GM21529 (cell line): ENCODE measurements at regions not wholly inside any gene's neighbourhood (a gene's known extent, or its start where the extent isn't known, plus 50 kb on each side); places are given as distances from the start of the nearest gene placed in this dataset.

Source experiments
- ATAC-seq: cut with Tn5 transposase; IDR thresholded peaks from one replicate; pipeline ENCODE4 v1.9.1; 2021; ENCODE audit not compliant: unreplicated experiment

- no peak for ATAC-seq
Measured at GRCh38 chr1:82549841-82550240, 749.1 kb downstream of the ADGRL2 start.

- ATAC-seq, result no peak
Measured at GRCh38 chr1:82542766-82543165, 742.0 kb downstream of the ADGRL2 start.

GRCh38 chr1:82542141-82542540 is 741.4 kb downstream of the ADGRL2 start:
- no peak for ATAC-seq

DNA sequence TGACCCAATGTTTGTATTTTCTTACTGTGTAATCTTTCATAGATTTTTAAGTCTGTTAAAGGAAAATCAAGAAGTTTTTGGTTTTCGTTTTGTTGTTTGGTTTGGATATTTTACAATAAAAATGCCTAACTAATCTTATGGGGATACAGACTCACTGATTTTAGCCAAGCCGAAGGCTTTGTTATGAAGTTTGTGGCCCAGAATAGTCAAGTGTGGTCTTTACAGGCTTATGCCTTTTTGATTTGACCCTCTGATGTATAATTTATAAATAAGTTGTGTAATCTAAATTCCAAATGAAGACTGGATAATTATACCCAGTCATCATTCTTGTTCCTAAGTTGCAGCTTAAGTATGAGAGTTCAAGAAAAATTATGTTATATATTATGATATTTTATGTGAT is 739.3 kb downstream of the ADGRL2 start:
- no peak for ATAC-seq

DNA sequence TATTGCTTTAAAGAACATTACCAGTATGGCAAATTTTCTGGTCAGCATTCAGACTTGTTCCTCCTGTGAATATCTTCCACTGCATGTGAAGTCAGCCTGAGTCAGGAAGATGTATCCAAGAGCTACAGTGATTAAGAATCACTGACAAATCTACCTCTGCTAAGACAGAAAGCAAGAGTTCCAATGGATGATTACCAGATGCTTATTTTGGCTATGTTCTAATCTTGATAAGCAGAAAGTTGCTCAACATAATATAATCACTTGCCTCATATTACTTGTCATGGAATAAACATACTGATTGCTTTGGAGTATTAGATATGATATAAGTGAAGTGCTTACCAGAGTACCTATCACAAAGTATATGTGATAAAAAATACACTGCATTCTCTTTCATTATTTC is 738.1 kb downstream of the ADGRL2 start:
- no peak for ATAC-seq

DNA sequence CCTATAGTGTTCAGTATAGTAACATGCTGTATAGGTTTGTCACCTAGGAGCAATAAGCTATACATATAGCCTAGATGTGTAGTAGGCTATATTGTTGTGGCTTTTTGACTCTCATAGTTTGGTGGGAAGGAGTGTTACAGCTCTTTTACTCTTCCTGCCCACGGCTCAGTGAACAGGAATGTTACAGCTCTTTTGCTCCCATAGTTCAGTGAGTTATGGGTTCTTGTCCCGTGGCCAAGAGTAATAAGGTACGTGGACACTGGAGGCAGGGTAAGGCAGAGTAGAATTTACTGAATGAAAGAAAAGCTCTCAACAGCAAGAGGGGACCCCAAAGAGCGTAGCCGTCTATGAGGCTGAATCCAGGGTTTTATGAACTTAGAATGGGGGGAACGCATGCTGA is 734.3 kb downstream of the ADGRL2 start:
- no peak for ATAC-seq

DNA sequence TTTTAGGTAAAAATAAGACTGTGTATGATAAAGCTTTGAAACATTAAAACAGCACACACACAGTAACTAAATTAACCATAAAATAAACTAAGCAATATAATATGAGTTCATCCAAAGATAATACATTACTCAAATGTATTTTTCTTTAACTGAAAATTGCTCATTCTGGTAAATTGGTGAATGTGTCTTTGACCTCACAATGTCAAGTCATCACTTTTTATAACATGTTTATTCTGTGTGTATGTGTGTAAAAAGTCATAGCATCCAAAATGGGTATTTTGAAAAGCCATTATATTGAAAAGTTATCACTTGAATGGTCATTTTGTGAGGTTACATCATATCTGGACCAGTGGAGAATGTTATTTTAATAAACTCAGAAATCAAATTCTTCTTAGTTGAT is 724.6 kb downstream of the ADGRL2 start:
- ATAC-seq, result no peak

DNA sequence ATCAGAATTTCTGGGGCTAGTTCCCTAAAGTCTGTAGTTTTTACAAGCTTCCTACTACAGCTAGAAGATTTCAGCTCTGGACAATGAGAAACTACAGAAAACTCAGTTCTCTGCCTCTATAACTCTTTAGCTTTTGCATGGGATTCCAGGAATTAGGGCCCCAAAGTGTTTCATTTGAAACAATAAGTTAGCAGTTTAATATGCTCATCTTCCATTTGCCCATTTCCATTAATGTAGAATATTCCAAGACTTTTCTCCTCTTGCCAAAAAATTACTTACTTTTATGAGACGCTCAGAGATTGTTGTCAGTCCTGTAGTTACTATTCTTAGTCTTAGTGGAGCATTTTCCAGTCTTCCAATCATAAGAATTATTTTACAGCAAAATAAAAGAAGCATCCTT is 719.9 kb downstream of the ADGRL2 start:
- ATAC-seq, result no peak

- ATAC-seq, result no peak
Measured at GRCh38 chr1:82517586-82517985, 716.9 kb downstream of the ADGRL2 start.

DNA sequence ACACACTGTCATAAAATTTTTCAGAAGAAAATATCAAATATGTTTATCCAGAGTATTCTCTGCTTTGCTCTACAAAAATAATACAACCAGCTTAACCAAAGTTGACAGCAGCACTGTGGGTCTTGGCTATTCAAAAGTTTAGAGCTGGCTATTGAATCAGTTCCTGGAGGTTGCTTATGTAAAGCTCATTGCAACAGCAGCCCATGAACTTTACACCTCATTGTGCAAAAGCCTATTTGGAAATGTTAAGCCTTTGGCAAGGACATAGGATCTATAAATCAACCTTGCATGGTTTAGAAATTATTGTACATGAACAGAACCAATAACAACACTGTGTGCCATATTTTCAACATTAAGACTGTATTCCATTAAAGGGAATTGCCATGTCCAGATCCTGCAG is 714.9 kb downstream of the ADGRL2 start:
- no peak for ATAC-seq

DNA sequence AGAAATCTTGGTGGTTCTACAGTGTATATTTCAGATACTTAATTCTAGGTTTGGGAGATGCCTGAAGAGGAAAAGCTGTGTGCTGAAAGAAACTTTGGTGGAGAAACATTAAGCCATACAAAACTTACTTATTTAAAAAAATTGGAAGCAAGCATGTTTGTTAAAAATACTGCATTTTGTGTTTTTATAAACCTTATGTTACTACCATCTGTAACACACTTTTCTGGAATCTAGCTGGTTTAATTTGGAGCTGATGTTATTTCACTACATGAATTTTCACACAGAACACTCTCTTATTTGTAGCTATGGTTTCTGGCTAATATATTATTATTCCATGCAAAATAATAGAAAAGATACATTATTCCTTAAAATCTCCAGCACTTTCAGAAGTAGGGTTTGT is 710.7 kb downstream of the ADGRL2 start:
- no peak for ATAC-seq

- no peak for ATAC-seq
Measured at GRCh38 chr1:82510431-82510830, 709.7 kb downstream of the ADGRL2 start.

- no peak for ATAC-seq
Measured at GRCh38 chr1:82507011-82507410, 706.3 kb downstream of the ADGRL2 start.

- no peak for ATAC-seq
Measured at GRCh38 chr1:82503822-82504221, 703.1 kb downstream of the ADGRL2 start.

- no peak for ATAC-seq
Measured at GRCh38 chr1:82499022-82499421, 698.3 kb downstream of the ADGRL2 start.

- ATAC-seq, result no peak
Measured at GRCh38 chr1:82494117-82494516, 693.4 kb downstream of the ADGRL2 start.

DNA sequence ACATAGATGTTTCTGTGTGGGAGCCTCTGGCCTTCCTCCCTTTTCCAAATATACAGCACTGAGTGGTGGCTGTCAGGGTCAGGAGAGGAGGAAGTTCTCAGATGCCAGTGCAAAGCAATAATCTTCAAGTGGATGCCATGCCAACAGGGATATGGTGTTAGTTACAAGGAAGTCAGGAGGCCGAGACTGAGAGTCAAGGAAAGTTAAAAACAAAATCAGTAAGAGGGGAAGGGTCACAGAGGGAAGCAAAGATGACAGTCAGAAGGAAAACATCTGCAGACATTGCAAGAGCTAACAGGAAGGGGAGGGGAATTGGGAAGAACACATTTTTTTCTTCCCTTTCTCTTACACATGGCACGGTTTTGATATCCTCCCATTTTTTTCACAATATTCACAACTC is 691.4 kb downstream of the ADGRL2 start:
- no peak for ATAC-seq

GRCh38 chr1:82491301-82492048 is 690.7 kb downstream of the ADGRL2 start:
- ATAC-seq, result no peak

DNA sequence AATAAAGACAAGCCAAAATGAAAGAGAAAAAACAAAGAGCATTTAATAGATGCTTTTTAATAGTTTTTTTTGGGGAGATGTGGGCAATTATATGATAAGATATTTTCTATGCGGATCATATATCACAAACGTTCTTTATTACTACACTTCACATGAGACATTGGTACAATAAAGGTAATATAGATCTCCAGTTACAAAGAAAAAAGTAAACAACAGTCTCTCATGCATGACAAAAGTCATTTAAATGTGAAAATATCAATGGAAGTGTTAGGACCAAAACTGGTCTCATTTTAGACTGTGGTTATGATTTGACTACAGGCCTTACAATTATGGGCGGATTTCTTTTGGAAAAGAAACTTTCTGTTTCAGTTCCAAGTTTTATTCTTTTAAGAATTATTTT is 687.0 kb downstream of the ADGRL2 start:
- no peak for ATAC-seq

DNA sequence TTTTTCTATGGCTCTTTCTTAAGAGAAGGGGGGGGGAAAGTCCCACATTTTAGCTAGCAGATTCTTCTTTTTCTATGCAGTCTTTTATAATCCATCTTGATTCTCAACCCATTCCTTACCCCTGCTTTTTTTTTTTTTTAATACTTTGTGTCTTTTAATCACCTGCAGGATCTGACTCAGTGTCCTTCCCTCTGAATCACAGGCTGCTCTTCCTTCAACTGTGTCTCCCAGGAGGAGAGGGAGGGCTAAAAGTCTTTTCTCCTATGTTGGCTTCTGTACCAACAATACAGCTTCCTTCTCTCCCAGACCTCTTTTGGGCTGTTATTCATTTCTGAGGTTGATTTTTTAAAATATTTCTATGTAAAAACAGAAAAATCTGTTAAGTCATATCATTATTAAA is 686.2 kb downstream of the ADGRL2 start:
- no peak for ATAC-seq

GRCh38 chr1:82486468-82486867 is 685.7 kb downstream of the ADGRL2 start:
- no peak for ATAC-seq

- no peak for ATAC-seq
Measured at GRCh38 chr1:82485591-82486369, 685.0 kb downstream of the ADGRL2 start.

GRCh38 chr1:82483146-82483545 is 682.4 kb downstream of the ADGRL2 start:
- no peak for ATAC-seq
